NCI-H69 (cell line): ENCODE measurements at regions not wholly inside any gene's neighbourhood (a gene's known extent, or its start where the extent isn't known, plus 50 kb on each side); places are given as distances from the start of the nearest gene placed in this dataset.
"Not testable (repeated sequence)": the region's sequence is repeated elsewhere in the genome, so short reads cannot be mapped to it uniquely, and the experiment has no call there.

Source experiments
- DNase-seq: peaks from one replicate; lab custom pipeline; 2025; lab: John Stamatoyannopoulos, UW

GRCh38 chr2:13390676-13391075 lies 673.9 kb downstream of the TRIB2 start:
- no peak for DNase-seq

- no peak for DNase-seq
Measured at GRCh38 chr2:13401312-13401711, 684.6 kb downstream of the TRIB2 start.

- DNase-seq, result peak; percentile 29
Measured at GRCh38 chr2:13413989-13414388, 697.3 kb downstream of the TRIB2 start.

- peak; percentile 88 for DNase-seq
Measured at GRCh38 chr2:13414897-13415296, 698.2 kb downstream of the TRIB2 start.

GRCh38 chr2:13433954-13434353 lies 717.2 kb downstream of the TRIB2 start:
- DNase-seq, result no peak

GRCh38 chr2:13443554-13444261 lies 727.0 kb downstream of the TRIB2 start:
- DNase-seq, result peak; percentile 8

- DNase-seq, result no peak
Measured at GRCh38 chr2:13462464-13462863, 745.7 kb downstream of the TRIB2 start.

GRCh38 chr2:13466076-13466475 lies 749.3 kb downstream of the TRIB2 start:
- no peak for DNase-seq

GRCh38 chr2:13474538-13474937 lies 757.8 kb downstream of the TRIB2 start:
- DNase-seq, result no peak

GRCh38 chr2:13480057-13480456 lies 763.3 kb downstream of the TRIB2 start:
- no peak for DNase-seq

GRCh38 chr2:13481201-13481600 lies 764.5 kb downstream of the TRIB2 start:
- no peak for DNase-seq

- no peak for DNase-seq
Measured at GRCh38 chr2:13485256-13485655, 768.5 kb downstream of the TRIB2 start.

- DNase-seq, result no peak
Measured at GRCh38 chr2:13488965-13489364, 772.2 kb downstream of the TRIB2 start.

- no peak for DNase-seq
Measured at GRCh38 chr2:13492262-13492661, 775.5 kb downstream of the TRIB2 start.

- no peak for DNase-seq
Measured at GRCh38 chr2:13495051-13495450, 778.3 kb downstream of the TRIB2 start.

GRCh38 chr2:13504808-13505207 lies 788.1 kb downstream of the TRIB2 start:
- DNase-seq, result no peak

GRCh38 chr2:13508671-13509070 lies 791.9 kb downstream of the TRIB2 start:
- DNase-seq, result peak; percentile 41

- DNase-seq, result no peak
Measured at GRCh38 chr2:13515254-13515653, 798.5 kb downstream of the TRIB2 start.

GRCh38 chr2:13522096-13522495 lies 805.4 kb downstream of the TRIB2 start:
- DNase-seq, result no peak

GRCh38 chr2:13522917-13523821 lies 806.4 kb downstream of the TRIB2 start:
- peak; percentile 30 for DNase-seq

GRCh38 chr2:13524492-13524891 lies 807.8 kb downstream of the TRIB2 start:
- DNase-seq, result no peak

- not testable (repeated sequence) for DNase-seq
Measured at GRCh38 chr2:13531735-13532410, 815.1 kb downstream of the TRIB2 start.
